MM.1S (cell line): ENCODE measurements at regions not wholly inside any gene's neighbourhood (a gene's known extent, or its start where the extent isn't known, plus 50 kb on each side); places are given as distances from the start of the nearest gene placed in this dataset.

Experiments
- CTCF ChIP-seq: fragments of 300-600 bp; sonication (generic); IDR thresholded peaks from 2 replicates; pipeline ENCODE4 v1.5.1; 2016; ENCODE audit warnings: antibody characterized with exemption, low read length, mixed read lengths
- EZH2 ChIP-seq: fragments of 300-600 bp; sonication (generic); optimal IDR thresholded peaks from 2 replicates; pipeline ENCODE3; 2017; ENCODE audit warnings: low read depth, mild to moderate bottlenecking, antibody characterized with exemption, low read length, mixed read lengths
- EZH2phosphoT487 ChIP-seq: fragments of 300-600 bp; sonication (generic); IDR thresholded peaks from 2 replicates; pipeline ENCODE4 v1.6.1; 2018; ENCODE audit warnings: antibody characterized with exemption, low read length

- TF ChIP-seq CTCF = no peak
- TF ChIP-seq EZH2 = no peak
- no peak for TF ChIP-seq EZH2phosphoT487
These were observed 101.1 kb downstream of the DLEU7 start for GRCh38 chr13:50742353-50742752.
